ENCODE measurements at regions not wholly inside any gene's neighbourhood (a gene's known extent, or its start where the extent isn't known, plus 50 kb on each side); places are given as distances from the start of the nearest gene placed in this dataset.

DNA sequence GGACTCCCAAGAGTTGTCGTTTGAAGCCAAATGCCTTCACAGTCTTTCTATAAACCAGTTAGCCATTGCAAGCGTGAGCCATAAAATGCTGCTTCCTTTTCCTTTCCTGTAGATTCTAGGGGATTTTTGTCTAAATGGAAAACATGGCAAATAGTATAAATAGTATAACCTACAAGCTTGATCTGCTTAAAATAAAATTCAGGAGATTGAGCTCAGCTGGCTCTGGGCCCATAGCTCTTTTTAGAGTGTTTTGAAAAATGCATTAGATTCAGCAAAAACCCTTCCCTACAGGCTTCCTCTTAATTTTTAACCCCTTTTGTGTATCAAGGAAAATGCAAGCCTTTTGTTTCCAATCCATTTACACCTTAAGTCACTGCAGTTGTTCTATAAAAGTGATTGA is 190.1 kb upstream of the GDF10 start:
- H3K4me1 ChIP-seq (ENCODE audit: control insufficient read depth, insufficient read depth, low read length), result no peaks in the 10 kb centered on the region
- TF ChIP-seq SIN3A (IDR thresholded peaks at IDR 0.05; ENCODE audit: borderline replicate concordance, insufficient read depth, low read depth, low read length) (no peak), POLR2AphosphoS5 (IDR thresholded peaks at IDR 0.05; ENCODE audit: low read depth, low read length) (no peak), TCF7L2 (IDR thresholded peaks at IDR 0.05; ENCODE audit: low read depth, low read length) (no peak)
- TF ChIP-seq, protein P1, sequence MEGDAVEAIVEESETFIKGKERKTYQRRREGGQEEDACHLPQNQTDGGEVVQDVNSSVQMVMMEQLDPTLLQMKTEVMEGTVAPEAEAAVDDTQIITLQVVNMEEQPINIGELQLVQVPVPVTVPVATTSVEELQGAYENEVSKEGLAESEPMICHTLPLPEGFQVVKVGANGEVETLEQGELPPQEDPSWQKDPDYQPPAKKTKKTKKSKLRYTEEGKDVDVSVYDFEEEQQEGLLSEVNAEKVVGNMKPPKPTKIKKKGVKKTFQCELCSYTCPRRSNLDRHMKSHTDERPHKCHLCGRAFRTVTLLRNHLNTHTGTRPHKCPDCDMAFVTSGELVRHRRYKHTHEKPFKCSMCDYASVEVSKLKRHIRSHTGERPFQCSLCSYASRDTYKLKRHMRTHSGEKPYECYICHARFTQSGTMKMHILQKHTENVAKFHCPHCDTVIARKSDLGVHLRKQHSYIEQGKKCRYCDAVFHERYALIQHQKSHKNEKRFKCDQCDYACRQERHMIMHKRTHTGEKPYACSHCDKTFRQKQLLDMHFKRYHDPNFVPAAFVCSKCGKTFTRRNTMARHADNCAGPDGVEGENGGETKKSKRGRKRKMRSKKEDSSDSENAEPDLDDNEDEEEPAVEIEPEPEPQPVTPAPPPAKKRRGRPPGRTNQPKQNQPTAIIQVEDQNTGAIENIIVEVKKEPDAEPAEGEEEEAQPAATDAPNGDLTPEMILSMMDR (IDR thresholded peaks at IDR 0.05), result no peak
- TF ChIP-seq, protein P2, sequence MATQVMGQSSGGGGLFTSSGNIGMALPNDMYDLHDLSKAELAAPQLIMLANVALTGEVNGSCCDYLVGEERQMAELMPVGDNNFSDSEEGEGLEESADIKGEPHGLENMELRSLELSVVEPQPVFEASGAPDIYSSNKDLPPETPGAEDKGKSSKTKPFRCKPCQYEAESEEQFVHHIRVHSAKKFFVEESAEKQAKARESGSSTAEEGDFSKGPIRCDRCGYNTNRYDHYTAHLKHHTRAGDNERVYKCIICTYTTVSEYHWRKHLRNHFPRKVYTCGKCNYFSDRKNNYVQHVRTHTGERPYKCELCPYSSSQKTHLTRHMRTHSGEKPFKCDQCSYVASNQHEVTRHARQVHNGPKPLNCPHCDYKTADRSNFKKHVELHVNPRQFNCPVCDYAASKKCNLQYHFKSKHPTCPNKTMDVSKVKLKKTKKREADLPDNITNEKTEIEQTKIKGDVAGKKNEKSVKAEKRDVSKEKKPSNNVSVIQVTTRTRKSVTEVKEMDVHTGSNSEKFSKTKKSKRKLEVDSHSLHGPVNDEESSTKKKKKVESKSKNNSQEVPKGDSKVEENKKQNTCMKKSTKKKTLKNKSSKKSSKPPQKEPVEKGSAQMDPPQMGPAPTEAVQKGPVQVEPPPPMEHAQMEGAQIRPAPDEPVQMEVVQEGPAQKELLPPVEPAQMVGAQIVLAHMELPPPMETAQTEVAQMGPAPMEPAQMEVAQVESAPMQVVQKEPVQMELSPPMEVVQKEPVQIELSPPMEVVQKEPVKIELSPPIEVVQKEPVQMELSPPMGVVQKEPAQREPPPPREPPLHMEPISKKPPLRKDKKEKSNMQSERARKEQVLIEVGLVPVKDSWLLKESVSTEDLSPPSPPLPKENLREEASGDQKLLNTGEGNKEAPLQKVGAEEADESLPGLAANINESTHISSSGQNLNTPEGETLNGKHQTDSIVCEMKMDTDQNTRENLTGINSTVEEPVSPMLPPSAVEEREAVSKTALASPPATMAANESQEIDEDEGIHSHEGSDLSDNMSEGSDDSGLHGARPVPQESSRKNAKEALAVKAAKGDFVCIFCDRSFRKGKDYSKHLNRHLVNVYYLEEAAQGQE (IDR thresholded peaks at IDR 0.05; ENCODE audit: insufficient read depth in 1 of 2, low read depth in 2 of 2, low read length in 1 of 2), result no peak
- H3K4me3 ChIP-seq (ENCODE audit: low read depth in 2 of 2, low read length in 2 of 2), result no peak overlapping the region
- no TSS peak for BruUV-seq (replicated peaks)
- POLR2A ChIA-PET, result no interaction called here
- no peaks in the 10 kb centered on the region for H3K9me3 ChIP-seq (ENCODE audit: control insufficient read depth, insufficient read depth, low read depth, low read length)
- in situ Hi-C loops (cut with HindIII; ENCODE audit: low pct_unique_long_range_greater_than_20kb, low sequenced_read_pairs) (no loop called here), intact Hi-C loops (cut with micrococcal nuclease; ENCODE audit: unreplicated experiment) (no loop called here)
- CTCF ChIA-PET, result no interaction called here
- DNase-seq (ENCODE audit: low read depth, low spot score), result no peak
- no peaks in the 10 kb centered on the region for H3K36me3 ChIP-seq (ENCODE audit: control insufficient read depth, insufficient read depth, low read length)
- no peaks in the 10 kb centered on the region for H3K27me3 ChIP-seq (ENCODE audit: control insufficient read depth, insufficient read depth, low read length)
- no peak overlapping the region for H3K27ac ChIP-seq (ENCODE audit: low read length)
- no peak for ATAC-seq

DNA sequence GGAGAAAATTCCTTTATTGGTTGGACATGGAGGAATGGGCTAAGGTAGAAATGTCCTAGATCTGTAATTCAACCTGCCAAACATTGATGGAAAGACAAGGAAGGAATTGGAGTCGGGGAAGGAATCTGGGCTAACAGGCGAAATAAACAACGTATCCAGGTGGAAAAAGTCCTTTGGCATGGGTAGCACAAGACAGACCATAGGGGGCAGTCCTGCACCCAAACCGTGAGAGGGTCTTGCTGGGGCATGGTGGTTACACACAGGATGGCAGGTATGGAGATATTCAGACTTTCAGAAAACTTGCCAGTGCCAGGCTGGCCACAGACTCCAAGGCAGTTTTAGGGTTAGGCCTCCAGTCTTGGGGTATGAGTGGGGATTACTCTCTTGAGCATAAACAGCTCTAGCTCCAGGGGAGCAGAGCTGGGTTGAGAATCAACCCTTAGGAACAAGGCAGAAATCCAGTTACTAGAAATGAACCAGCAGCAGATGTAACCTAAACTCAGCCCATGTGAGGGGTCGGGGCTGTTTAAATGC is 188.6 kb upstream of the GDF10 start:
- intact Hi-C loops (cut with micrococcal nuclease; ENCODE audit: unreplicated experiment), result no loop called here
- H3K36me3 ChIP-seq (ENCODE audit: control insufficient read depth, insufficient read depth, low read length), result no peaks in the 10 kb centered on the region
- no peak for DNase-seq (ENCODE audit: low read depth, low spot score)
- no peaks in the 10 kb centered on the region for H3K9me3 ChIP-seq (ENCODE audit: control insufficient read depth, insufficient read depth, low read depth, low read length)
- no peak overlapping the region for H3K4me3 ChIP-seq (ENCODE audit: low read depth in 2 of 2, low read length in 2 of 2)
- ATAC-seq, result no peak
- H3K4me1 ChIP-seq (ENCODE audit: control insufficient read depth, insufficient read depth, low read length), result no peaks in the 10 kb centered on the region
- no peak for TF ChIP-seq POLR2AphosphoS5 (IDR thresholded peaks at IDR 0.05; ENCODE audit: low read depth, low read length)
- TF ChIP-seq SIN3A (IDR thresholded peaks at IDR 0.05; ENCODE audit: borderline replicate concordance, insufficient read depth, low read depth, low read length), result no peak
- TF ChIP-seq, protein P1 (IDR thresholded peaks at IDR 0.05), result no peak
- TF ChIP-seq, protein P2 (IDR thresholded peaks at IDR 0.05; ENCODE audit: insufficient read depth in 1 of 2, low read depth in 2 of 2, low read length in 1 of 2), result no peak
- no peak for TF ChIP-seq TCF7L2 (IDR thresholded peaks at IDR 0.05; ENCODE audit: low read depth, low read length)
- POLR2A ChIA-PET, result no interaction called here
- CTCF ChIA-PET, result no interaction called here
- no peak overlapping the region for H3K27ac ChIP-seq (ENCODE audit: low read length)
- H3K27me3 ChIP-seq (ENCODE audit: control insufficient read depth, insufficient read depth, low read length), result no peaks in the 10 kb centered on the region
- in situ Hi-C loops (cut with HindIII; ENCODE audit: low pct_unique_long_range_greater_than_20kb, low sequenced_read_pairs), result no loop called here
- BruUV-seq (replicated peaks), result no TSS peak
